Pancreas (tissue), 10 donors: ENCODE measurements at regions not wholly inside any gene's neighbourhood (a gene's known extent, or its start where the extent isn't known, plus 50 kb on each side); places are given as distances from the start of the nearest gene placed in this dataset.

ENCODE experiments used
- ATAC-seq, 4 donors: fragments of 200-7000 bp; cut with Tn5 transposase; one replicate each; pipeline versions ENCODE4 v1.8.0 to v1.9.1; 2020; ENCODE audit warnings: mild to moderate bottlenecking in 4 of 4, moderate library complexity in 4 of 4
- DNase-seq, 6 donors: peaks; one replicate each; pipeline ENCODE4 v3.0.0-alpha.2; 2020
- FAIRE-seq: peaks from 2 replicates; lab custom pipeline; 2012; peaks lifted over from hg19 to GRCh38; lab: Jason Lieb, UNC
- H3K27ac ChIP-seq, 4 donors: fragments of 200-600 bp; sonication (generic); 1 replicate in 3 of 4; 2 replicates in 1 of 4; pipeline versions ENCODE4 v1.5.0 to v1.8.0; 2020
- H3K27me3 ChIP-seq, 4 donors: fragments of 200-600 bp; one replicate each; pipeline ENCODE4 v1.8.0; 2021
- H3K36me3 ChIP-seq, 3 donors: fragments of 200-600 bp; sonication (generic) in 1 of 3; one replicate each; pipeline versions ENCODE4 v1.5.0 to v1.8.0; 2020 to 2021
- H3K4me1 ChIP-seq, 3 donors: fragments of 200-600 bp; one replicate each; pipeline ENCODE4 v1.8.0; 2021
- H3K4me3 ChIP-seq, 4 donors: fragments of 200-600 bp; sonication (generic) in 2 of 4; one replicate each; pipeline versions ENCODE4 v1.5.0 to v1.8.0; 2020 to 2021
- H3K9me3 ChIP-seq, 4 donors: fragments of 200-600 bp; one replicate each; pipeline ENCODE4 v1.8.0; 2021
- CTCF ChIP-seq, 4 donors: fragments of 200-600 bp; sonication (generic) in 3 of 4; IDR thresholded peaks; one replicate each; pipeline versions ENCODE4 v1.5.0 to v1.8.0; 2021; ENCODE audit warnings: antibody characterized with exemption in 4 of 4
- WGBS, 2 donors: extraction: QIAGEN DNeasy Blood & Tissue Kit; methylation state at CpG; one replicate each; pipeline ENCODE4 v1.1.7; 2013; 5-methylcytosine and 5-hydroxymethylcytosine counted together
- intact Hi-C, 3 donors: fragments of 100-400 bp; cut with DNase I; formaldehyde crosslinking; loops; one replicate each; pipeline versions ENCODE4 v1.11.1 to v1.14.2; 2022
- donor health status: healthy with polysubstance abuse.
- donor health status: DM: no; HTN: no; CAD: no; lungs with moderate emphysema.
- donor health status: DM: no; HTN: no; CAD: no.
- donor health status: control.
- donor health status: control.
- donor health status: Bipolar disorder and iron deficiency.
- donor health status: DM: yes; HTN: yes; CAD: no.
- donor health status: DM: no; HTN: no; CAD: no.
- donor health status: DM: no; HTN: no; CAD: no.
- donor health status: DM: yes; HTN: yes; CAD: no.

- Histone ChIP-seq H3K27ac (no peak overlapping the region), H3K9me3 (no peaks in the 10 kb centered on the region), H3K27me3 (no peaks in the 10 kb centered on the region), H3K36me3 (no peaks in the 10 kb centered on the region), H3K4me1 (no peaks in the 10 kb centered on the region), H3K4me3 (no peak overlapping the region)
- 86 to 95% methylated on average over 3 of the region's 3 CpGs for WGBS, 2 donors
- no peak for TF ChIP-seq CTCF (IDR thresholded peaks at IDR 0.05)
- no peak for DNase-seq
- FAIRE-seq: no peak
- intact Hi-C loops: no loop called here
- ATAC-seq: no peak
Observed at GRCh38 chr1:219520241-219520640, 92.7 kb downstream of the ZC3H11B start.

GRCh38 chr1:219518907-219519248, 94.0 kb downstream of the ZC3H11B start:
- H3K36me3 ChIP-seq: no peaks in the 10 kb centered on the region
- no peaks in the 10 kb centered on the region for H3K9me3 ChIP-seq
- no peak overlapping the region for H3K27ac ChIP-seq
- intact Hi-C loops: no loop called here
- no peak overlapping the region for H3K4me3 ChIP-seq
- no peak for ATAC-seq
- no peak for DNase-seq
- no peak for FAIRE-seq
- H3K27me3 ChIP-seq: no peaks in the 10 kb centered on the region
- no peaks in the 10 kb centered on the region for H3K4me1 ChIP-seq
- TF ChIP-seq CTCF (IDR thresholded peaks at IDR 0.05): no peak

GRCh38 chr1:219518168-219518906, 94.6 kb downstream of the ZC3H11B start:
- H3K9me3 ChIP-seq: no peaks in the 10 kb centered on the region
- ATAC-seq (no peak), FAIRE-seq (no peak), DNase-seq (no peak)
- intact Hi-C loops: no loop called here
- 35 to 41% methylated on average over 3 of the region's 3 CpGs for WGBS, 2 donors
- H3K4me3 ChIP-seq: no peak overlapping the region
- no peak for TF ChIP-seq CTCF (IDR thresholded peaks at IDR 0.05)
- H3K36me3 ChIP-seq: no peaks in the 10 kb centered on the region
- H3K4me1 ChIP-seq: no peaks in the 10 kb centered on the region
- H3K27me3 ChIP-seq: no peaks in the 10 kb centered on the region
- no peak overlapping the region for H3K27ac ChIP-seq

GRCh38 chr1:219517031-219517430, 95.9 kb downstream of the ZC3H11B start:
- H3K9me3 ChIP-seq: no peaks in the 10 kb centered on the region
- H3K27ac ChIP-seq: no peak overlapping the region
- TF ChIP-seq CTCF (IDR thresholded peaks at IDR 0.05): no peak
- no peak for ATAC-seq
- WGBS, 2 donors: 55 to 78% methylated on average over 3 of the region's 3 CpGs
- intact Hi-C loops: no loop called here
- no peaks in the 10 kb centered on the region for H3K36me3 ChIP-seq
- H3K4me3 ChIP-seq: no peak overlapping the region
- no peaks in the 10 kb centered on the region for H3K4me1 ChIP-seq
- no peak for FAIRE-seq
- DNase-seq: no peak
- H3K27me3 ChIP-seq: no peaks in the 10 kb centered on the region

- Histone ChIP-seq H3K4me3 (no peak overlapping the region), H3K36me3 (no peaks in the 10 kb centered on the region), H3K9me3 (no peaks in the 10 kb centered on the region), H3K27ac (no peak overlapping the region), H3K4me1 (no peaks in the 10 kb centered on the region), H3K27me3 (no peaks in the 10 kb centered on the region)
- peak; percentile 63 to 82 (median 73) for ATAC-seq
- no peak for TF ChIP-seq CTCF (IDR thresholded peaks at IDR 0.05)
- no peak for FAIRE-seq
- intact Hi-C loops: no loop called here
- DNase-seq: peak in 1 of 6 donors; percentile 17
- 59 to 64% methylated on average over 3 of the region's 3 CpGs for WGBS, 2 donors
Observed at GRCh38 chr1:219514728-219515127, 98.2 kb downstream of the ZC3H11B start.
